H1 (cell line): ENCODE measurements at regions not wholly inside any gene's neighbourhood (a gene's known extent, or its start where the extent isn't known, plus 50 kb on each side); places are given as distances from the start of the nearest gene placed in this dataset.

Experiments
- CTCF ChIA-PET: fragments of 300-600 bp; sonication (Branson Sonifier 250); formaldehyde crosslinking; loops from one replicate; lab custom pipeline; 2021; ENCODE audit not compliant: partially characterized antibody; lab: Charles Lee
- POLR2A ChIA-PET: fragments of 300-600 bp; sonication (Branson Sonifier 250); formaldehyde crosslinking; loops from one replicate; lab custom pipeline; 2021; ENCODE audit warnings: inconsistent platforms; ENCODE audit not compliant: partially characterized antibody; lab: Charles Lee
- DNase-seq, 2 experiments: peaks; one replicate each; pipeline versions ENCODE4 v3.0.0 to v3.0.0-alpha.2; 2010 to 2022; ENCODE audit warnings: low spot score in 2 of 2, low read depth in 1 of 2, mixed read lengths in 1 of 2
- FAIRE-seq: peaks from 2 replicates; lab custom pipeline; 2011; peaks lifted over from hg19 to GRCh38; lab: Jason Lieb, UNC
- H2AFZ ChIP-seq: 2 replicates; pipeline ENCODE4 v1.8.1; 2012; ENCODE audit warnings: low read length, inconsistent platforms
- H2AK5ac ChIP-seq: 2 replicates; pipeline ENCODE4 v1.6.1; 2013; ENCODE audit warnings: low read depth, low read length
- H2BK120ac ChIP-seq: replicated peaks from 2 replicates; pipeline ENCODE3; 2013; ENCODE audit warnings: low read depth, low read length, inconsistent platforms
- H2BK12ac ChIP-seq: 2 replicates; pipeline ENCODE4 v1.6.1; 2013; ENCODE audit warnings: low read depth, low read length
- H2BK15ac ChIP-seq: 2 replicates; pipeline ENCODE4 v1.6.1; 2013; ENCODE audit warnings: low read length
- H2BK20ac ChIP-seq: 2 replicates; pipeline ENCODE4 v1.6.1; 2013; ENCODE audit warnings: low read length
- H2BK5ac ChIP-seq: 2 replicates; pipeline ENCODE4 v1.6.1; 2013; ENCODE audit warnings: low read depth, low read length
- H3K14ac ChIP-seq: 2 replicates; pipeline ENCODE4 v1.6.1; 2013; ENCODE audit warnings: inconsistent platforms; ENCODE audit not compliant: insufficient read length
- H3K18ac ChIP-seq: 2 replicates; pipeline ENCODE4 v1.6.1; 2013; ENCODE audit warnings: low read length; ENCODE audit errors: extremely low read depth
- H3K23ac ChIP-seq: 2 replicates; pipeline ENCODE4 v1.6.1; 2013; ENCODE audit warnings: inconsistent platforms; ENCODE audit not compliant: insufficient read length
- H3K23me2 ChIP-seq: 2 replicates; pipeline ENCODE4 v1.6.1; 2013; ENCODE audit warnings: low read depth, low read length
- H3K27ac ChIP-seq: 2 replicates; pipeline ENCODE4 v1.6.1; 2011; ENCODE audit warnings: low read depth, low read length, inconsistent platforms
- H3K27me3 ChIP-seq, 4 experiments: replicated peaks in 1 of 4; 1 replicate in 1 of 4; 2 replicates in 3 of 4; pipeline versions ENCODE4 v1.6.1 to v1.8.1; 2011 to 2013; ENCODE audit warnings: low read length in 3 of 4, mild to moderate bottlenecking in 3 of 4, inconsistent platforms in 2 of 4, mixed read lengths in 2 of 4, moderate library complexity in 1 of 4; ENCODE audit not compliant: control insufficient read depth in 3 of 4, insufficient read depth in 3 of 4; ENCODE audit errors: extremely low read depth in 1 of 4
- H3K36me3 ChIP-seq, 4 experiments: 2 replicates each; pipeline versions ENCODE4 v1.6.1 to v1.8.1; 2011 to 2013; ENCODE audit warnings: mild to moderate bottlenecking in 4 of 4, low read length in 3 of 4, moderate library complexity in 2 of 4, control low read depth in 1 of 4, inconsistent platforms in 1 of 4; ENCODE audit not compliant: insufficient read depth in 4 of 4, control insufficient read depth in 2 of 4
- H3K4ac ChIP-seq: replicated peaks from 2 replicates; pipeline ENCODE3; 2013; ENCODE audit warnings: low read length, low read depth, mixed read lengths, inconsistent platforms; ENCODE audit not compliant: insufficient read length
- H3K4me1 ChIP-seq, 4 experiments: replicated peaks in 1 of 4; 1 replicate in 1 of 4; 2 replicates in 3 of 4; pipeline versions ENCODE4 v1.6.1 to v1.8.1; 2011 to 2013; ENCODE audit warnings: low read length in 3 of 4, inconsistent platforms in 2 of 4, mixed read lengths in 1 of 4; ENCODE audit not compliant: insufficient read depth in 4 of 4, control insufficient read depth in 3 of 4
- H3K4me2 ChIP-seq, 2 experiments: 2 replicates each; pipeline versions ENCODE4 v1.6.1 to v1.8.1; 2011 to 2013; ENCODE audit warnings: low read depth in 2 of 2, low read length in 2 of 2, control low read depth in 1 of 2, inconsistent platforms in 1 of 2, mild to moderate bottlenecking in 1 of 2; ENCODE audit not compliant: insufficient read depth in 1 of 2
- H3K4me3 ChIP-seq, 4 experiments: fragments of 200-600, 300-600 bp in 1 of 4; sonication (generic), shearing (Covaris generic), sonication (Bioruptor Twin) in 1 of 4; 2 replicates each; pipeline versions ENCODE4 v1.5.1 to v1.8.1; 2011 to 2016; ENCODE audit warnings: low read length in 4 of 4, low read depth in 3 of 4, control low read depth in 2 of 4, inconsistent platforms in 2 of 4, mild to moderate bottlenecking in 2 of 4, mixed read lengths in 1 of 4, moderate library complexity in 1 of 4; ENCODE audit not compliant: insufficient read depth in 2 of 4; ENCODE audit errors: extremely low read depth in 1 of 4
- H3K56ac ChIP-seq: replicated peaks from 2 replicates; pipeline ENCODE3; 2013; ENCODE audit warnings: low read depth, mild to moderate bottlenecking, mixed read lengths, low read length, inconsistent platforms; ENCODE audit not compliant: insufficient read length
- H3K79me1 ChIP-seq: 2 replicates; pipeline ENCODE4 v1.6.1; 2013; ENCODE audit warnings: low read depth, low read length, control low read depth
- H3K79me2 ChIP-seq, 2 experiments: 2 replicates each; pipeline versions ENCODE4 v1.6.1 to v1.8.1; 2012 to 2013; ENCODE audit warnings: low read length in 2 of 2, mild to moderate bottlenecking in 2 of 2, inconsistent platforms in 1 of 2; ENCODE audit not compliant: insufficient read depth in 2 of 2, control insufficient read depth in 1 of 2
- H3K9ac ChIP-seq, 4 experiments: replicated peaks in 1 of 4; 1 replicate in 1 of 4; 2 replicates in 3 of 4; pipeline versions ENCODE4 v1.6.1 to v1.8.1; 2011 to 2013; ENCODE audit warnings: low read depth in 3 of 4, low read length in 3 of 4, control low read depth in 2 of 4, mild to moderate bottlenecking in 2 of 4, moderate library complexity in 2 of 4, inconsistent platforms in 1 of 4; ENCODE audit errors: extremely low read depth in 1 of 4
- H3K9me3 ChIP-seq, 2 experiments: 2 replicates each; pipeline versions ENCODE4 v1.6.1 to v1.8.1; 2012 to 2013; ENCODE audit warnings: mild to moderate bottlenecking in 2 of 2, moderate library complexity in 2 of 2, control low read depth in 1 of 2, inconsistent platforms in 1 of 2, low read depth in 1 of 2, low read length in 1 of 2, mixed read lengths in 1 of 2; ENCODE audit not compliant: insufficient read depth in 2 of 2
- H4K20me1 ChIP-seq, 2 experiments: replicated peaks in 1 of 2; 2 replicates each; pipeline versions ENCODE3 to v1.8.1; 2011 to 2013; ENCODE audit warnings: inconsistent platforms in 2 of 2, low read length in 2 of 2, mild to moderate bottlenecking in 1 of 2; ENCODE audit not compliant: insufficient read depth in 2 of 2, control insufficient read depth in 1 of 2
- H4K5ac ChIP-seq: 2 replicates; pipeline ENCODE4 v1.6.1; 2013; ENCODE audit warnings: low read length, low read depth, mixed read lengths, inconsistent platforms; ENCODE audit not compliant: insufficient read length
- H4K8ac ChIP-seq: 2 replicates; pipeline ENCODE4 v1.8.0; 2013; ENCODE audit warnings: mild to moderate bottlenecking, moderate library complexity, low read length, inconsistent platforms; ENCODE audit not compliant: insufficient read depth; ENCODE audit errors: extremely low read depth
- H4K91ac ChIP-seq: replicated peaks from 2 replicates; pipeline ENCODE3; 2013; ENCODE audit warnings: low read length, mixed read lengths, inconsistent platforms; ENCODE audit not compliant: insufficient read length
- EP300 ChIP-seq, 2 experiments: IDR thresholded peaks; 1 replicate in 1 of 2; 2 replicates in 1 of 2; pipeline ENCODE4 v1.6.1; 2011 to 2012; ENCODE audit warnings: low read depth in 2 of 2, low read length in 2 of 2, mild to moderate bottlenecking in 2 of 2, borderline replicate concordance in 1 of 2, inconsistent platforms in 1 of 2, moderate library complexity in 1 of 2
- KDM1A ChIP-seq: fragments of 200-600, 300-600 bp; sonication (generic); IDR thresholded peaks from 2 replicates; pipeline ENCODE4 v1.7.1; 2016; ENCODE audit warnings: mild to moderate bottlenecking, low read length, borderline replicate concordance
- PHF8 ChIP-seq: fragments of 200-600 bp; sonication (generic); conservative IDR thresholded peaks from 2 replicates; pipeline ENCODE4 v1.7.1; 2012; ENCODE audit warnings: low read depth, mild to moderate bottlenecking, inconsistent platforms, low read length, moderate library complexity
- SP4 ChIP-seq: IDR thresholded peaks from 2 replicates; pipeline ENCODE4 v1.6.1; 2012; ENCODE audit warnings: low read length, inconsistent platforms
- YY1 ChIP-seq: IDR thresholded peaks from 2 replicates; pipeline ENCODE4 v1.6.1; 2011; ENCODE audit warnings: low read depth, mild to moderate bottlenecking, low read length
- WGBS, 2 experiments: shearing (Covaris generic) in 1 of 2; methylation state at CpG; one replicate each; pipeline versions ENCODE4 v1.1.6 to v1.1.7; 2013 to 2015; ENCODE audit warnings: low lambda C conversion rate in 2 of 2, mixed read lengths in 2 of 2, inconsistent platforms in 1 of 2, low coverage in 1 of 2, missing lambda C conversion rate in 1 of 2; ENCODE audit not compliant: insufficient replicate concordance in 2 of 2, insufficient coverage in 1 of 2, insufficient read length in 1 of 2; ENCODE audit errors: extremely low coverage in 1 of 2, missing lambda C conversion rate in 1 of 2; 5-methylcytosine and 5-hydroxymethylcytosine counted together
- TF ChIP-seq, protein P1 (sequence below): IDR thresholded peaks from 2 replicates; pipeline ENCODE4 v1.6.1; 2011; ENCODE audit warnings: low read depth, mild to moderate bottlenecking, low read length; ENCODE audit not compliant: insufficient read depth

GRCh38 chr2:19111354-19111753, 247.1 kb downstream of the OSR1 start:
- no peak overlapping the region for H2BK12ac ChIP-seq
- TF ChIP-seq SP4: no peak
- TF ChIP-seq KDM1A: no peak
- no peak for TF ChIP-seq PHF8
- TF ChIP-seq, protein P1, sequence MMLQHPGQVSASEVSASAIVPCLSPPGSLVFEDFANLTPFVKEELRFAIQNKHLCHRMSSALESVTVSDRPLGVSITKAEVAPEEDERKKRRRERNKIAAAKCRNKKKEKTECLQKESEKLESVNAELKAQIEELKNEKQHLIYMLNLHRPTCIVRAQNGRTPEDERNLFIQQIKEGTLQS: no peak
- TF ChIP-seq EP300 (IDR thresholded peaks at IDR 0.05; ENCODE audit: borderline replicate concordance in 1 of 2, low read depth in 2 of 2, low read length in 2 of 2): no peak
- TF ChIP-seq YY1: no peak
- H3K4me1 ChIP-seq: no peaks in the 10 kb centered on the region
- no peak overlapping the region for H3K18ac ChIP-seq
- no peak for FAIRE-seq
- no peaks in the 10 kb centered on the region for H3K9me3 ChIP-seq
- no peak overlapping the region for H3K9ac ChIP-seq
- ChIA-PET POLR2A (no interaction called here), CTCF (interaction anchor here (1.2 kb wide), 1 partner anchor 11 kb away, joined by 3 read pairs; no protein-coding TSS in a partner anchor)
- no peaks in the 10 kb centered on the region for H3K36me3 ChIP-seq
- H3K23ac ChIP-seq: no peak overlapping the region
- H3K79me2 ChIP-seq: no peaks in the 10 kb centered on the region
- no peak overlapping the region for H3K14ac ChIP-seq
- no peak for DNase-seq
- no peak overlapping the region for H2BK5ac ChIP-seq
- H3K4me2 ChIP-seq: no peak overlapping the region
- H3K4me3 ChIP-seq: no peak overlapping the region
- H4K5ac ChIP-seq: no peak overlapping the region
- H2AK5ac ChIP-seq: no peak overlapping the region
- no peaks in the 10 kb centered on the region for H3K23me2 ChIP-seq
- no peaks in the 10 kb centered on the region for H3K79me1 ChIP-seq
- H4K8ac ChIP-seq: no peak overlapping the region
- WGBS, 2 experiments: 96% methylated on average over 3 of the region's 3 CpGs; no CpG with 5 or more reads in 1 of the 2 experiments
- no peaks in the 10 kb centered on the region for H4K20me1 ChIP-seq
- no peak overlapping the region for H3K56ac ChIP-seq
- no peak overlapping the region for H2AFZ ChIP-seq
- no peak overlapping the region for H2BK15ac ChIP-seq
- H4K91ac ChIP-seq: no peak overlapping the region
- no peak overlapping the region for H3K4ac ChIP-seq
- no peak overlapping the region for H2BK20ac ChIP-seq
- no peaks in the 10 kb centered on the region for H3K27me3 ChIP-seq
- H2BK120ac ChIP-seq: no peak overlapping the region
- H3K27ac ChIP-seq: no peak overlapping the region
